ENCODE measurements at regions not wholly inside any gene's neighbourhood (a gene's known extent, or its start where the extent isn't known, plus 50 kb on each side); places are given as distances from the start of the nearest gene placed in this dataset.

- no peak for TF ChIP-seq ZNF274 (IDR thresholded peaks at IDR 0.05; ENCODE audit: low read depth, low read length)
Observed at GRCh38 chr12:92582475-92582874, 120.3 kb upstream of the PLEKHG7 start.

GRCh38 chr12:92581604-92582003 is 121.2 kb upstream of the PLEKHG7 start:
- TF ChIP-seq ZNF274 (IDR thresholded peaks at IDR 0.05; ENCODE audit: low read depth, low read length), result no peak
- H3K4me3 ChIP-seq (ENCODE audit: low read length), result no peak overlapping the region

More at GRCh38 chr12:92582475-92582874, 120.3 kb upstream of the PLEKHG7 start:
- H3K4me3 ChIP-seq (ENCODE audit: low read length), result no peak overlapping the region

GRCh38 chr12:92574911-92575570 is 127.7 kb upstream of the PLEKHG7 start:
- TF ChIP-seq ZNF274 (IDR thresholded peaks at IDR 0.05; ENCODE audit: low read depth, low read length), result no peak
- H3K4me3 ChIP-seq (ENCODE audit: low read length), result no peak overlapping the region

- no peak overlapping the region for H3K4me3 ChIP-seq (ENCODE audit: low read length)
- no peak for TF ChIP-seq ZNF274 (IDR thresholded peaks at IDR 0.05; ENCODE audit: low read depth, low read length)
Observed at GRCh38 chr12:92574051-92574783, 128.6 kb upstream of the PLEKHG7 start.

GRCh38 chr12:92573104-92573503 is 129.7 kb upstream of the PLEKHG7 start:
- no peak for TF ChIP-seq ZNF274 (IDR thresholded peaks at IDR 0.05; ENCODE audit: low read depth, low read length)
- no peak overlapping the region for H3K4me3 ChIP-seq (ENCODE audit: low read length)

GRCh38 chr12:92571844-92572543 is 130.8 kb upstream of the PLEKHG7 start:
- H3K4me3 ChIP-seq (ENCODE audit: low read length), result no peak overlapping the region
- TF ChIP-seq ZNF274 (IDR thresholded peaks at IDR 0.05; ENCODE audit: low read depth, low read length), result no peak

GRCh38 chr12:92571169-92571568 is 131.6 kb upstream of the PLEKHG7 start:
- TF ChIP-seq ZNF274 (IDR thresholded peaks at IDR 0.05; ENCODE audit: low read depth, low read length), result no peak
- no peak overlapping the region for H3K4me3 ChIP-seq (ENCODE audit: low read length)

GRCh38 chr12:92570056-92570753 is 132.6 kb upstream of the PLEKHG7 start:
- no peak overlapping the region for H3K4me3 ChIP-seq (ENCODE audit: low read length)
- no peak for TF ChIP-seq ZNF274 (IDR thresholded peaks at IDR 0.05; ENCODE audit: low read depth, low read length)

GRCh38 chr12:92568691-92569090 is 134.1 kb upstream of the PLEKHG7 start:
- no peak for TF ChIP-seq ZNF274 (IDR thresholded peaks at IDR 0.05; ENCODE audit: low read depth, low read length)
- H3K4me3 ChIP-seq (ENCODE audit: low read length), result no peak overlapping the region

- TF ChIP-seq ZNF274 (IDR thresholded peaks at IDR 0.05; ENCODE audit: low read depth, low read length), result no peak
- no peak overlapping the region for H3K4me3 ChIP-seq (ENCODE audit: low read length)
Observed at GRCh38 chr12:92566448-92567019, 136.3 kb upstream of the PLEKHG7 start.

GRCh38 chr12:92563819-92564218 is 139.0 kb upstream of the PLEKHG7 start:
- no peak overlapping the region for H3K4me3 ChIP-seq (ENCODE audit: low read length)
- TF ChIP-seq ZNF274 (IDR thresholded peaks at IDR 0.05; ENCODE audit: low read depth, low read length), result no peak

GRCh38 chr12:92562063-92562734 is 140.6 kb upstream of the PLEKHG7 start:
- no peak overlapping the region for H3K4me3 ChIP-seq (ENCODE audit: low read length)
- TF ChIP-seq ZNF274 (IDR thresholded peaks at IDR 0.05; ENCODE audit: low read depth, low read length), result no peak

- TF ChIP-seq ZNF274 (IDR thresholded peaks at IDR 0.05; ENCODE audit: low read depth, low read length), result no peak
- no peak overlapping the region for H3K4me3 ChIP-seq (ENCODE audit: low read length)
Observed at GRCh38 chr12:92561543-92561899, 141.3 kb upstream of the PLEKHG7 start.

Data from GM08714 (cell line).